HFFc6 (cell line): ENCODE measurements at regions not wholly inside any gene's neighbourhood (a gene's known extent, or its start where the extent isn't known, plus 50 kb on each side); places are given as distances from the start of the nearest gene placed in this dataset.

Source experiments
- DNase-seq: peaks from one replicate; pipeline ENCODE4 v3.0.0-alpha.2; 2018
- H3K27ac Mint-ChIP-seq: 2 replicates; pipeline ENCODE4 v1.8.0; 2020; ENCODE audit warnings: mild to moderate bottlenecking, mixed read lengths
- H3K27me3 Mint-ChIP-seq: 2 replicates; pipeline ENCODE4 v1.8.0; 2021; ENCODE audit warnings: mild to moderate bottlenecking, moderate library complexity, mixed read lengths; ENCODE audit not compliant: insufficient read depth
- H3K36me3 Mint-ChIP-seq: 2 replicates; pipeline ENCODE4 v1.8.0; 2021; ENCODE audit warnings: low read depth, mixed read lengths
- H3K4me1 Mint-ChIP-seq: 2 replicates; pipeline ENCODE4 v1.8.0; 2020; ENCODE audit warnings: low read depth, mixed read lengths
- H3K4me3 Mint-ChIP-seq: 2 replicates; pipeline ENCODE4 v1.8.0; 2020; ENCODE audit warnings: mild to moderate bottlenecking, moderate library complexity, mixed read lengths
- H3K9me3 Mint-ChIP-seq: 2 replicates; pipeline ENCODE4 v1.8.0; 2020; ENCODE audit warnings: mild to moderate bottlenecking, mixed read lengths
- TF ChIP-seq, protein P1 (sequence below): fragments of 200-600 bp; sonication (generic); IDR thresholded peaks from 2 replicates; pipeline ENCODE4 v1.5.0; 2021; ENCODE audit warnings: antibody characterized with exemption, mild to moderate bottlenecking

DNA sequence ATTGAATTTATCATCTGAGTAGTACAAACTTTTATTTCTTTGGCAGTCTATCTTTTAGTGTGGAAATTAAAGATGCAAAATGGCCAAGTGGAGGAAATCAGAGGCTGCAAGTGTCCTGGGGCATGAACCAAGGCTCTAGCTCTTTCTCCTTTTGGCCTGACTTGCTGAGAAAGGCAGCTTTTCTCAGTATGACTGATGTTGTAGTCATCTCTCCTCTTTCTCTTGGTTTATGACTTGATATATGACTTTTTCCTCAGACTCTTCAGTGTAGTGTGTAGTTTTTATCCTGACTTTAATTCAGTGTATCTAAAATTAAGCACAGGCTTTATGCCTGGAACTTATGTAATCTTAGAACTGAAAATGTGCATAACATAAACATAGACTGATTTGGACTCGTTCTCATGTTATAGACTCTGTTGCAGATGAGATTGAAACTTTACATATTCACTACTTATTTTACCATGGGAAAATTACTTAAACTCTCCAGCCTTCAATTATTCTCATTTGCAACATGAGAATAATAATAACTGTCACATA is 65.7 kb downstream of the SLITRK5 start:
- TF ChIP-seq, protein P1, sequence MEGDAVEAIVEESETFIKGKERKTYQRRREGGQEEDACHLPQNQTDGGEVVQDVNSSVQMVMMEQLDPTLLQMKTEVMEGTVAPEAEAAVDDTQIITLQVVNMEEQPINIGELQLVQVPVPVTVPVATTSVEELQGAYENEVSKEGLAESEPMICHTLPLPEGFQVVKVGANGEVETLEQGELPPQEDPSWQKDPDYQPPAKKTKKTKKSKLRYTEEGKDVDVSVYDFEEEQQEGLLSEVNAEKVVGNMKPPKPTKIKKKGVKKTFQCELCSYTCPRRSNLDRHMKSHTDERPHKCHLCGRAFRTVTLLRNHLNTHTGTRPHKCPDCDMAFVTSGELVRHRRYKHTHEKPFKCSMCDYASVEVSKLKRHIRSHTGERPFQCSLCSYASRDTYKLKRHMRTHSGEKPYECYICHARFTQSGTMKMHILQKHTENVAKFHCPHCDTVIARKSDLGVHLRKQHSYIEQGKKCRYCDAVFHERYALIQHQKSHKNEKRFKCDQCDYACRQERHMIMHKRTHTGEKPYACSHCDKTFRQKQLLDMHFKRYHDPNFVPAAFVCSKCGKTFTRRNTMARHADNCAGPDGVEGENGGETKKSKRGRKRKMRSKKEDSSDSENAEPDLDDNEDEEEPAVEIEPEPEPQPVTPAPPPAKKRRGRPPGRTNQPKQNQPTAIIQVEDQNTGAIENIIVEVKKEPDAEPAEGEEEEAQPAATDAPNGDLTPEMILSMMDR, result no peak
- DNase-seq, result no peak
- peaks cover 21% of the 10 kb centered on the region for H3K9me3 Mint-ChIP-seq
- H3K4me1 Mint-ChIP-seq, result no peaks in the 10 kb centered on the region
- no peak overlapping the region for H3K4me3 Mint-ChIP-seq
- H3K36me3 Mint-ChIP-seq, result no peaks in the 10 kb centered on the region; the same call in 1 of the 2 replicates
- H3K27ac Mint-ChIP-seq, result no peak overlapping the region
- no peaks in the 10 kb centered on the region for H3K27me3 Mint-ChIP-seq

DNA sequence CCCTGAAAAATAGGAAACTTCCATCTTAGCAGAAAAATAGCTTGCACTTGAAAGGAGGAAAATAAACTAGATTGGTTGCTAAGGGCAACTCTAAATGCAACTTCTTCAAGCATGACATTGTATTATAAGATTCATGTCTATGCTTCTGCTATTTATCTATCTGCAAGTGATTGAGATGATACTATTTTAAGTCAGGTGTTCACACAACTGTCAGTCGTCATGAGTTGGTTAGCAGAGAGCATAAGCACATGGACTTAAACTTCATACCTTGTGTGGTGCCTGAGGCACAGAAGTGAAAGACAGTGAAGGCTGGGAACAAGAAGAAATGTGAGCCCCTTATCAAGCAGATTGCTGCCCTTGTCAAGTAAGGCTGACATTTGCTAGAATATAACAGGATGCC is 82.9 kb downstream of the SLITRK5 start:
- H3K4me3 Mint-ChIP-seq, result no peak overlapping the region
- H3K27ac Mint-ChIP-seq, result no peak overlapping the region
- no peaks in the 10 kb centered on the region for H3K36me3 Mint-ChIP-seq
- no peaks in the 10 kb centered on the region for H3K4me1 Mint-ChIP-seq
- peaks cover 8% of the 10 kb centered on the region for H3K9me3 Mint-ChIP-seq
- DNase-seq, result no peak
- TF ChIP-seq, protein P1, result no peak
- no peaks in the 10 kb centered on the region for H3K27me3 Mint-ChIP-seq

DNA sequence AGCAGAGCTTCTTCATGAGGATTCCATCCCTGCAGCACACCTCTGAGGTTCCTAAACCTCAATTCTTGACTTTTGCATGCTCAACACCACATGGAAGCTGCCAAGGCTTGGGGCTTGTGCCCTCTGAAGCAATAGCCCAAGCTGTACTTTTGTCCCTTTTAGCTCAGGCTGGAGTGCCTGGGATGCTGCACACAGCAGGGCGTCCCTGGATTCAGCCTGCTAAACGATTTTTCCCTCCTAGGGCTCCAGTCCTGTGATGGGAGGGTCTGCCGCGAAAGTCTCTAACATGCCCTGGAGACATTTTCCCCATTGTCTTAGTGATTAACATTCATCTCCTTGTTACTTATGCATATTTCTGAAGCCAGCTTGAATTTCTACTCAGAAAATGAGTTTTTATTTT is 98.3 kb downstream of the SLITRK5 start:
- no peak overlapping the region for H3K4me3 Mint-ChIP-seq
- H3K9me3 Mint-ChIP-seq, result peaks cover 36% of the 10 kb centered on the region
- no peak for DNase-seq
- H3K4me1 Mint-ChIP-seq, result no peaks in the 10 kb centered on the region
- H3K27ac Mint-ChIP-seq, result no peak overlapping the region
- no peaks in the 10 kb centered on the region; the same call in 1 of the 2 replicates for H3K27me3 Mint-ChIP-seq
- H3K36me3 Mint-ChIP-seq, result no peaks in the 10 kb centered on the region
- TF ChIP-seq, protein P1, result no peak

DNA sequence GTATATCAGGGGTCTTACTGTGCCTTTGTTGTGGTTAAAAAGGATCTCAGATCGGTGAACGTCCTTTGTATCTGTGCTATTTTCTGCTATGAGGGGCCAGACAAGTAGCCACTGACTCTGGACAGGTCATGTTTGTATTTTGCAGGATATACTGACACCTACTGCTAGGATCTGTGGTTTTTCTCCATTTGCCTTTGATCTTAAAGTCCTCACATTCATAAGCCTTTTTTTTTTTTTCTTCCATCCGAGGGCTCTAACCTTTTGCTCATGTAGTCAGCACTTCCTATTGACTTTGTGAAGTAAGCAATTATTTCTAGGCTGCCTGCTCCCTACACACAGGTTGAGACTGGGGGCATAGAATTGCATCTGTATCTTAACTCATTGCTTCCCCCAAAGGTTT is 106.2 kb downstream of the SLITRK5 start:
- Mint-ChIP-seq H3K4me3 (no peak overlapping the region), H3K36me3 (no peaks in the 10 kb centered on the region), H3K4me1 (no peaks in the 10 kb centered on the region), H3K9me3 (peaks cover 52% of the 10 kb centered on the region), H3K27ac (no peak overlapping the region), H3K27me3 (no peaks in the 10 kb centered on the region)
- TF ChIP-seq, protein P1, result no peak
- DNase-seq, result no peak

DNA sequence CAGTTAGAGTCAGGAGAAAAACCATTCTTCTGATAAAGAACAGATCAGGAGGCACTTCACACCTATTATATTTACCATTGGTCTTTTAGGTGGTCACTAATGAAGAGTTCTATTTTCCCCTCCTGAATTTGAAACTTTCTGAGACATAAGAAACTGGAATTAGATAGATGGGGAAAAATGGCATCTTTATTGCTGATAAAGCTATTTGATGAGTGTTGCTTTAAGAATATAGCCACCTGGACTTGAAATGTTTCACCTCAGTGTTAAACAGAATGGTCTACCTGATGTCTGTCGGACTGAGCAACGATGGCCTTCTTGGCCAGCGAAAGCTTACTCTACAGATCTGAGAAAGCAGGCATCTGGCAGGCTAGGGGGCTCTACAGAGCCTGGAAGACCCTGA is 107.0 kb downstream of the SLITRK5 start:
- Mint-ChIP-seq H3K4me3 (no peak overlapping the region), H3K27me3 (no peaks in the 10 kb centered on the region), H3K27ac (no peak overlapping the region), H3K36me3 (no peaks in the 10 kb centered on the region), H3K4me1 (no peaks in the 10 kb centered on the region), H3K9me3 (peaks cover 56% of the 10 kb centered on the region)
- no peak for DNase-seq
- TF ChIP-seq, protein P1, result no peak

DNA sequence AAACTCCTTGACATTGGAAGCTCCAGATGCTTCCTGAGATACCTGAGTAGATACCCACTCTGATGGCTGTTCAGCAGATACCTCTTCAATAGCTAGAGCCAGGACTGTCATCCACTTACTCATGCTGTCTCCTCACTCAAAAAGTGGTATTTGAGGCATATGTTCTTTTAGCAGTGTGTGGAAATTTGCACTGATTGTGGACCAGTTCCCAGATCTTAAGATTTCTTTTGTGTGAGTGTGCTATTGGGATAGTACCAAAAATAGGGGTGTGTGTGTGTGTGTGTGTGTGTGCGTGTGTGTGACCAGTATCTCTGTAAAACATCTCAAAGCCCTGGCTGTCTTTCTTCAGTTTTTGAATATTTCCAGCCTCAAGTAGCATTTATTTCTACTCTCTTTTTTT is 108.3 kb downstream of the SLITRK5 start:
- no peaks in the 10 kb centered on the region for H3K36me3 Mint-ChIP-seq
- no peaks in the 10 kb centered on the region for H3K4me1 Mint-ChIP-seq
- DNase-seq, result no peak
- TF ChIP-seq, protein P1, result no peak
- H3K27ac Mint-ChIP-seq, result no peak overlapping the region
- H3K9me3 Mint-ChIP-seq, result peaks cover 56% of the 10 kb centered on the region
- no peaks in the 10 kb centered on the region for H3K27me3 Mint-ChIP-seq
- H3K4me3 Mint-ChIP-seq, result no peak overlapping the region
